Activated CD4-positive, alpha-beta memory T cell treated with anti-CD3 and anti-CD28 coated beads, Interleukin-2, amount 10 ng/mL, durations not matched to agents 7 days and 5 days (primary cell): ENCODE measurements at regions not wholly inside any gene's neighbourhood (a gene's known extent, or its start where the extent isn't known, plus 50 kb on each side); places are given as distances from the start of the nearest gene placed in this dataset.
"Not testable (repeated sequence)": the region's sequence is repeated elsewhere in the genome, so short reads cannot be mapped to it uniquely, and the experiment has no call there.

Source experiments
- CTCF ChIA-PET: fragments of 350-600 bp; sonication (Branson Sonifier 250); formaldehyde crosslinking; loops from one replicate; lab custom pipeline; 2021; ENCODE audit warnings: antibody characterized with exemption, inconsistent platforms; lab: Charles Lee
- POLR2A ChIA-PET: fragments of 350-600 bp; sonication (Branson Sonifier 250); formaldehyde crosslinking; loops from one replicate; lab custom pipeline; 2021; ENCODE audit warnings: antibody characterized with exemption; lab: Charles Lee
- DNase-seq: peaks from one replicate; pipeline ENCODE4 v3.0.0-alpha.2; 2020
- H3K27ac Mint-ChIP-seq: one replicate; pipeline ENCODE4 v1.8.0; 2021; ENCODE audit warnings: mild to moderate bottlenecking, mixed read lengths
- H3K27me3 Mint-ChIP-seq: one replicate; pipeline ENCODE4 v1.8.0; 2021; ENCODE audit warnings: mixed read lengths
- H3K36me3 Mint-ChIP-seq: one replicate; pipeline ENCODE4 v1.8.0; 2021; ENCODE audit warnings: low read depth, mixed read lengths
- H3K4me1 Mint-ChIP-seq: one replicate; pipeline ENCODE4 v1.8.0; 2021; ENCODE audit warnings: mixed read lengths
- H3K4me3 Mint-ChIP-seq: one replicate; pipeline ENCODE4 v1.8.0; 2021; ENCODE audit warnings: mild to moderate bottlenecking, mixed read lengths
- H3K9me3 Mint-ChIP-seq: one replicate; pipeline ENCODE4 v1.8.0; 2021; ENCODE audit warnings: mixed read lengths

- H3K27ac Mint-ChIP-seq, H3K4me3 Mint-ChIP-seq, DNase-seq, H3K36me3 Mint-ChIP-seq, H3K4me1 Mint-ChIP-seq, CTCF ChIA-PET, POLR2A ChIA-PET, H3K27me3 Mint-ChIP-seq, H3K9me3 Mint-ChIP-seq: not testable (repeated sequence)
Observed at GRCh38 chr2:180234991-180235390, 227.9 kb upstream of the CWC22 start.

- CTCF ChIA-PET: no interaction called here
- Mint-ChIP-seq H3K27me3 (no peaks in the 10 kb centered on the region), H3K27ac (no peak overlapping the region), H3K4me1 (no peaks in the 10 kb centered on the region), H3K9me3 (no peaks in the 10 kb centered on the region), H3K36me3 (no peaks in the 10 kb centered on the region), H3K4me3 (no peak overlapping the region)
- no peak for DNase-seq
- POLR2A ChIA-PET: no interaction called here
Observed at GRCh38 chr2:180231015-180231414, 223.9 kb upstream of the CWC22 start.

- Mint-ChIP-seq H3K27me3 (no peaks in the 10 kb centered on the region), H3K9me3 (peaks cover 3% of the 10 kb centered on the region), H3K36me3 (no peaks in the 10 kb centered on the region), H3K4me3 (no peak overlapping the region), H3K27ac (no peak overlapping the region), H3K4me1 (no peaks in the 10 kb centered on the region)
- POLR2A ChIA-PET: no interaction called here
- DNase-seq: no peak
- CTCF ChIA-PET: no interaction called here
Observed at GRCh38 chr2:180227461-180227860, 220.4 kb upstream of the CWC22 start.

- DNase-seq: no peak
- H3K9me3 Mint-ChIP-seq: peaks cover 3% of the 10 kb centered on the region
- H3K4me1 Mint-ChIP-seq: no peaks in the 10 kb centered on the region
- no peak overlapping the region for H3K27ac Mint-ChIP-seq
- ChIA-PET POLR2A (no interaction called here), CTCF (no interaction called here)
- peaks cover 2% of the 10 kb centered on the region for H3K27me3 Mint-ChIP-seq
- no peaks in the 10 kb centered on the region for H3K36me3 Mint-ChIP-seq
- no peak overlapping the region for H3K4me3 Mint-ChIP-seq
Observed at GRCh38 chr2:180225118-180225517, 218.0 kb upstream of the CWC22 start.

- CTCF ChIA-PET: no interaction called here
- Mint-ChIP-seq H3K4me3 (no peak overlapping the region), H3K27ac (no peak overlapping the region), H3K9me3 (peaks cover 3% of the 10 kb centered on the region), H3K36me3 (no peaks in the 10 kb centered on the region), H3K27me3 (peaks cover 2% of the 10 kb centered on the region), H3K4me1 (no peaks in the 10 kb centered on the region)
- POLR2A ChIA-PET: no interaction called here
- no peak for DNase-seq
Observed at GRCh38 chr2:180222644-180223043, 215.5 kb upstream of the CWC22 start.

- Mint-ChIP-seq H3K9me3 (peaks cover 2% of the 10 kb centered on the region), H3K27ac (no peak overlapping the region)
- CTCF ChIA-PET: no interaction called here
Observed at GRCh38 chr2:180219491-180219890, 212.4 kb upstream of the CWC22 start.

GRCh38 chr2:180208841-180209240 is 201.7 kb upstream of the CWC22 start:
- Mint-ChIP-seq H3K9me3 (no peaks in the 10 kb centered on the region), H3K4me1 (no peaks in the 10 kb centered on the region), H3K4me3 (no peak overlapping the region), H3K27ac (no peak overlapping the region), H3K27me3 (no peaks in the 10 kb centered on the region), H3K36me3 (no peaks in the 10 kb centered on the region)
- no peak for DNase-seq
- CTCF ChIA-PET: no interaction called here
- POLR2A ChIA-PET: no interaction called here

More at GRCh38 chr2:180219491-180219890, 212.4 kb upstream of the CWC22 start:
- peaks cover 2% of the 10 kb centered on the region for H3K27me3 Mint-ChIP-seq
- H3K4me1 Mint-ChIP-seq: no peaks in the 10 kb centered on the region
- POLR2A ChIA-PET: no interaction called here
- H3K4me3 Mint-ChIP-seq: no peak overlapping the region
- H3K36me3 Mint-ChIP-seq: no peaks in the 10 kb centered on the region
- DNase-seq: no peak

- Mint-ChIP-seq H3K4me1 (no peaks in the 10 kb centered on the region), H3K27ac (no peak overlapping the region), H3K36me3 (no peaks in the 10 kb centered on the region), H3K27me3 (no peaks in the 10 kb centered on the region), H3K9me3 (no peaks in the 10 kb centered on the region), H3K4me3 (no peak overlapping the region)
- POLR2A ChIA-PET: no interaction called here
- no peak for DNase-seq
- CTCF ChIA-PET: no interaction called here
Observed at GRCh38 chr2:180205621-180206235, 198.6 kb upstream of the CWC22 start.

- Mint-ChIP-seq H3K4me3 (no peak overlapping the region), H3K9me3 (no peaks in the 10 kb centered on the region), H3K27me3 (no peaks in the 10 kb centered on the region), H3K27ac (no peak overlapping the region), H3K4me1 (no peaks in the 10 kb centered on the region), H3K36me3 (no peaks in the 10 kb centered on the region)
- DNase-seq: no peak
- ChIA-PET POLR2A (no interaction called here), CTCF (no interaction called here)
Observed at GRCh38 chr2:180203972-180204371, 196.9 kb upstream of the CWC22 start.

- H3K27me3 Mint-ChIP-seq: no peaks in the 10 kb centered on the region
- no peak overlapping the region for H3K27ac Mint-ChIP-seq
- no peaks in the 10 kb centered on the region for H3K9me3 Mint-ChIP-seq
- POLR2A ChIA-PET: no interaction called here
- no peak for DNase-seq
- no peak overlapping the region for H3K4me3 Mint-ChIP-seq
- H3K36me3 Mint-ChIP-seq: no peaks in the 10 kb centered on the region
- CTCF ChIA-PET: no interaction called here
- H3K4me1 Mint-ChIP-seq: no peaks in the 10 kb centered on the region
Observed at GRCh38 chr2:180202467-180202951, 195.4 kb upstream of the CWC22 start.

- no peak overlapping the region for H3K27ac Mint-ChIP-seq
- no peak overlapping the region for H3K4me3 Mint-ChIP-seq
- no peaks in the 10 kb centered on the region for H3K4me1 Mint-ChIP-seq
- no peak for DNase-seq
- H3K27me3 Mint-ChIP-seq: no peaks in the 10 kb centered on the region
- ChIA-PET CTCF (no interaction called here), POLR2A (no interaction called here)
- H3K9me3 Mint-ChIP-seq: no peaks in the 10 kb centered on the region
- no peaks in the 10 kb centered on the region for H3K36me3 Mint-ChIP-seq
Observed at GRCh38 chr2:180196419-180196977, 189.4 kb upstream of the CWC22 start.

- no peak for DNase-seq
- Mint-ChIP-seq H3K27ac (no peak overlapping the region), H3K9me3 (no peaks in the 10 kb centered on the region), H3K27me3 (no peaks in the 10 kb centered on the region), H3K4me3 (no peak overlapping the region), H3K36me3 (no peaks in the 10 kb centered on the region), H3K4me1 (no peaks in the 10 kb centered on the region)
- ChIA-PET POLR2A (no interaction called here), CTCF (no interaction called here)
Observed at GRCh38 chr2:180195847-180196246, 188.8 kb upstream of the CWC22 start.

- Mint-ChIP-seq H3K4me3 (no peak overlapping the region), H3K9me3 (no peaks in the 10 kb centered on the region), H3K36me3 (no peaks in the 10 kb centered on the region), H3K4me1 (no peaks in the 10 kb centered on the region), H3K27ac (no peak overlapping the region), H3K27me3 (no peaks in the 10 kb centered on the region)
- ChIA-PET CTCF (no interaction called here), POLR2A (no interaction called here)
- no peak for DNase-seq
Observed at GRCh38 chr2:180191432-180192124, 184.5 kb upstream of the CWC22 start.

GRCh38 chr2:180190851-180191250 is 183.8 kb upstream of the CWC22 start:
- Mint-ChIP-seq H3K36me3 (no peaks in the 10 kb centered on the region), H3K4me3 (no peak overlapping the region), H3K27ac (no peak overlapping the region), H3K9me3 (no peaks in the 10 kb centered on the region), H3K4me1 (no peaks in the 10 kb centered on the region), H3K27me3 (no peaks in the 10 kb centered on the region)
- ChIA-PET CTCF (no interaction called here), POLR2A (no interaction called here)
- DNase-seq: no peak
